OCI-LY1 (cell line): ENCODE measurements at regions not wholly inside any gene's neighbourhood (a gene's known extent, or its start where the extent isn't known, plus 50 kb on each side); places are given as distances from the start of the nearest gene placed in this dataset.

ENCODE experiments used
- EZH2 ChIP-seq: fragments of 200-600 bp; sonication (generic), shearing (Covaris generic); IDR thresholded peaks from 2 replicates; pipeline ENCODE4 v1.8.0; 2017; ENCODE audit warnings: borderline replicate concordance, mixed run types, mild to moderate bottlenecking, antibody characterized with exemption, low read length, moderate library complexity, mixed read lengths
- TF ChIP-seq, protein P1 (sequence below): fragments of 200-600 bp; sonication (generic), shearing (Covaris generic); IDR thresholded peaks from 2 replicates; pipeline ENCODE4 v1.5.1; 2017; ENCODE audit warnings: mild to moderate bottlenecking, antibody characterized with exemption, low read length, moderate library complexity, mixed read lengths

GRCh38 chr2:155852156-155852555, 480.4 kb downstream of the NR4A2 start:
- TF ChIP-seq, protein P1, sequence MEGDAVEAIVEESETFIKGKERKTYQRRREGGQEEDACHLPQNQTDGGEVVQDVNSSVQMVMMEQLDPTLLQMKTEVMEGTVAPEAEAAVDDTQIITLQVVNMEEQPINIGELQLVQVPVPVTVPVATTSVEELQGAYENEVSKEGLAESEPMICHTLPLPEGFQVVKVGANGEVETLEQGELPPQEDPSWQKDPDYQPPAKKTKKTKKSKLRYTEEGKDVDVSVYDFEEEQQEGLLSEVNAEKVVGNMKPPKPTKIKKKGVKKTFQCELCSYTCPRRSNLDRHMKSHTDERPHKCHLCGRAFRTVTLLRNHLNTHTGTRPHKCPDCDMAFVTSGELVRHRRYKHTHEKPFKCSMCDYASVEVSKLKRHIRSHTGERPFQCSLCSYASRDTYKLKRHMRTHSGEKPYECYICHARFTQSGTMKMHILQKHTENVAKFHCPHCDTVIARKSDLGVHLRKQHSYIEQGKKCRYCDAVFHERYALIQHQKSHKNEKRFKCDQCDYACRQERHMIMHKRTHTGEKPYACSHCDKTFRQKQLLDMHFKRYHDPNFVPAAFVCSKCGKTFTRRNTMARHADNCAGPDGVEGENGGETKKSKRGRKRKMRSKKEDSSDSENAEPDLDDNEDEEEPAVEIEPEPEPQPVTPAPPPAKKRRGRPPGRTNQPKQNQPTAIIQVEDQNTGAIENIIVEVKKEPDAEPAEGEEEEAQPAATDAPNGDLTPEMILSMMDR = no peak
- TF ChIP-seq EZH2 = no peak
